Uterus (tissue), 2 donors: ENCODE measurements at regions not wholly inside any gene's neighbourhood (a gene's known extent, or its start where the extent isn't known, plus 50 kb on each side); places are given as distances from the start of the nearest gene placed in this dataset.

ENCODE experiments used
- CTCF ChIP-seq, 4 experiments: fragments of 200-600 bp in 2 of 4; fragments of 450-650 bp in 2 of 4; sonication (generic) in 2 of 4; IDR thresholded peaks; one replicate each; pipeline ENCODE4 v1.5.1; 2016 to 2019; ENCODE audit warnings: antibody characterized with exemption in 4 of 4, mild to moderate bottlenecking in 2 of 4, moderate library complexity in 1 of 4
- POLR2A ChIP-seq, 2 donors: fragments of 450-650 bp; IDR thresholded peaks; one replicate each; pipeline ENCODE4 v1.6.1; 2016; ENCODE audit warnings: antibody characterized with exemption in 2 of 2, mild to moderate bottlenecking in 1 of 2, moderate library complexity in 1 of 2

GRCh38 chr7:155226261-155227003 lies 71.2 kb upstream of the INSIG1 start:
- TF ChIP-seq CTCF (IDR thresholded peaks at IDR 0.05): no peak
- TF ChIP-seq POLR2A (IDR thresholded peaks at IDR 0.05): no peak
